Effector memory CD8-positive, alpha-beta T cell (primary cell): ENCODE measurements at regions not wholly inside any gene's neighbourhood (a gene's known extent, or its start where the extent isn't known, plus 50 kb on each side); places are given as distances from the start of the nearest gene placed in this dataset.
"Not testable (repeated sequence)": the region's sequence is repeated elsewhere in the genome, so short reads cannot be mapped to it uniquely, and the experiment has no call there.

Experiments used
- ATAC-seq: fragments of 150-1000 bp; cut with Tn5 transposase; replicated peaks from 2 replicates; pipeline ENCODE4 v1.10.0; 2021; ENCODE audit warnings: mild to moderate bottlenecking, moderate library complexity
- DNase-seq, 3 experiments: peaks; one replicate each; pipeline ENCODE4 v3.0.0; 2021
- H3K27ac Mint-ChIP-seq, 2 donors: one replicate each; pipeline ENCODE4 v1.8.0; 2022; ENCODE audit warnings: mild to moderate bottlenecking in 2 of 2, mixed read lengths in 2 of 2, moderate library complexity in 2 of 2
- H3K27me3 Mint-ChIP-seq, 2 donors: one replicate each; pipeline ENCODE4 v1.8.0; 2022; ENCODE audit warnings: mixed read lengths in 2 of 2
- H3K36me3 Mint-ChIP-seq: one replicate; pipeline ENCODE4 v1.8.0; 2022; ENCODE audit warnings: mild to moderate bottlenecking, moderate library complexity, mixed read lengths; ENCODE audit not compliant: insufficient read depth
- H3K4me1 Mint-ChIP-seq, 2 donors: one replicate each; pipeline ENCODE4 v1.8.0; 2022; ENCODE audit warnings: low read depth in 2 of 2, mixed read lengths in 2 of 2
- H3K4me3 Mint-ChIP-seq, 2 donors: one replicate each; pipeline ENCODE4 v1.8.0; 2022; ENCODE audit warnings: mild to moderate bottlenecking in 2 of 2, mixed read lengths in 2 of 2, moderate library complexity in 2 of 2
- H3K9me3 Mint-ChIP-seq, 2 donors: one replicate each; pipeline ENCODE4 v1.8.0; 2022; ENCODE audit warnings: mixed read lengths in 2 of 2

GRCh38 chr22:23435186-23435585 lies 144.9 kb downstream of the IGLL1 start:
- H3K27ac Mint-ChIP-seq, H3K9me3 Mint-ChIP-seq, ATAC-seq, H3K36me3 Mint-ChIP-seq, H3K4me1 Mint-ChIP-seq, DNase-seq, H3K4me3 Mint-ChIP-seq: not testable (repeated sequence)
- H3K27me3 Mint-ChIP-seq, result peaks cover 17 to 66% of the 10 kb centered on the region in 2 donors

- H3K4me3 Mint-ChIP-seq, H3K9me3 Mint-ChIP-seq, ATAC-seq, H3K36me3 Mint-ChIP-seq, DNase-seq, H3K27ac Mint-ChIP-seq, H3K4me1 Mint-ChIP-seq: not testable (repeated sequence)
- peaks cover 19 to 66% of the 10 kb centered on the region in 2 donors for H3K27me3 Mint-ChIP-seq
Measured at GRCh38 chr22:23434198-23434830, 145.8 kb downstream of the IGLL1 start.

- H3K27ac Mint-ChIP-seq, H3K4me1 Mint-ChIP-seq, H3K36me3 Mint-ChIP-seq, H3K9me3 Mint-ChIP-seq: not testable (repeated sequence)
- peak; percentile 83 for ATAC-seq
- Mint-ChIP-seq H3K27me3 (peaks cover 16 to 61% of the 10 kb centered on the region in 2 donors), H3K4me3 (peak overlapping the region; percentile 46 to 65)
- DNase-seq, result peak in 1 of 3 experiments; percentile 13
Measured at GRCh38 chr22:23433127-23434005, 146.7 kb downstream of the IGLL1 start.

GRCh38 chr22:23432719-23433118 lies 147.4 kb downstream of the IGLL1 start:
- H3K27me3 Mint-ChIP-seq, result peaks cover 14 to 54% of the 10 kb centered on the region in 2 donors

GRCh38 chr22:23431337-23432072 lies 148.6 kb downstream of the IGLL1 start:
- peaks cover 0 to 9% of the 10 kb centered on the region in 2 donors for H3K4me1 Mint-ChIP-seq
- H3K36me3 Mint-ChIP-seq, result peaks cover 4% of the 10 kb centered on the region
- H3K27me3 Mint-ChIP-seq, result peaks cover 14 to 42% of the 10 kb centered on the region in 2 donors
- DNase-seq, result no peak
- no peak for ATAC-seq
- H3K27ac Mint-ChIP-seq, result no peak overlapping the region
- H3K9me3 Mint-ChIP-seq, result no peaks in the 10 kb centered on the region
- H3K4me3 Mint-ChIP-seq, result peak overlapping the region; percentile 38 to 56

More at GRCh38 chr22:23432719-23433118, 147.4 kb downstream of the IGLL1 start:
- ATAC-seq, H3K27ac Mint-ChIP-seq, H3K9me3 Mint-ChIP-seq, DNase-seq, H3K4me1 Mint-ChIP-seq, H3K36me3 Mint-ChIP-seq: not testable (repeated sequence)
- H3K4me3 Mint-ChIP-seq, result peak overlapping the region; percentile 46 to 65

- not testable (repeated sequence) for H3K9me3 Mint-ChIP-seq, H3K4me3 Mint-ChIP-seq, H3K4me1 Mint-ChIP-seq, H3K36me3 Mint-ChIP-seq, DNase-seq, ATAC-seq, H3K27me3 Mint-ChIP-seq
- peak overlapping the region in 1 of 2 donors; percentile 18 for H3K27ac Mint-ChIP-seq
Measured at GRCh38 chr22:23424551-23425068, 155.5 kb downstream of the IGLL1 start.

GRCh38 chr22:23424031-23424430 lies 156.1 kb downstream of the IGLL1 start:
- no peaks in the 10 kb centered on the region for H3K36me3 Mint-ChIP-seq
- DNase-seq (no peak), ATAC-seq (no peak)
- peak overlapping the region in 1 of 2 donors; percentile 18 for H3K27ac Mint-ChIP-seq
- no peaks in the 10 kb centered on the region for H3K4me1 Mint-ChIP-seq
- H3K27me3 Mint-ChIP-seq, result peaks cover 1 to 2% of the 10 kb centered on the region in 2 donors
- H3K9me3 Mint-ChIP-seq, result no peaks in the 10 kb centered on the region
- no peak overlapping the region for H3K4me3 Mint-ChIP-seq

- H3K4me1 Mint-ChIP-seq, H3K27ac Mint-ChIP-seq, H3K36me3 Mint-ChIP-seq, H3K4me3 Mint-ChIP-seq, ATAC-seq, H3K9me3 Mint-ChIP-seq, DNase-seq: not testable (repeated sequence)
- peaks cover 16 to 19% of the 10 kb centered on the region in 2 donors for H3K27me3 Mint-ChIP-seq
Measured at GRCh38 chr22:23422281-23422680, 157.8 kb downstream of the IGLL1 start.

GRCh38 chr22:23421300-23421699 lies 158.8 kb downstream of the IGLL1 start:
- H3K27ac Mint-ChIP-seq, H3K36me3 Mint-ChIP-seq, ATAC-seq: not testable (repeated sequence)

GRCh38 chr22:23419931-23420330 lies 160.2 kb downstream of the IGLL1 start:
- Mint-ChIP-seq H3K27ac (no peak overlapping the region), H3K9me3 (no peaks in the 10 kb centered on the region), H3K4me3 (no peak overlapping the region), H3K27me3 (peaks cover 16 to 40% of the 10 kb centered on the region in 2 donors), H3K36me3 (no peaks in the 10 kb centered on the region), H3K4me1 (no peaks in the 10 kb centered on the region)
- ATAC-seq, result no peak
- no peak for DNase-seq

More at GRCh38 chr22:23421300-23421699, 158.8 kb downstream of the IGLL1 start:
- not testable (repeated sequence) for DNase-seq, H3K9me3 Mint-ChIP-seq, H3K4me1 Mint-ChIP-seq, H3K4me3 Mint-ChIP-seq
- peaks cover 16 to 29% of the 10 kb centered on the region in 2 donors for H3K27me3 Mint-ChIP-seq

GRCh38 chr22:23419171-23419570 lies 160.9 kb downstream of the IGLL1 start:
- no peaks in the 10 kb centered on the region for H3K36me3 Mint-ChIP-seq
- no peaks in the 10 kb centered on the region for H3K4me1 Mint-ChIP-seq
- no peaks in the 10 kb centered on the region for H3K9me3 Mint-ChIP-seq
- H3K27me3 Mint-ChIP-seq, result peaks cover 16 to 40% of the 10 kb centered on the region in 2 donors
- DNase-seq, result no peak
- H3K4me3 Mint-ChIP-seq, result no peak overlapping the region
- H3K27ac Mint-ChIP-seq, result no peak overlapping the region
- ATAC-seq, result no peak

- Mint-ChIP-seq H3K4me1 (no peaks in the 10 kb centered on the region), H3K36me3 (no peaks in the 10 kb centered on the region), H3K9me3 (no peaks in the 10 kb centered on the region), H3K27ac (no peak overlapping the region), H3K4me3 (no peak overlapping the region), H3K27me3 (peaks cover 16 to 40% of the 10 kb centered on the region in 2 donors)
- ATAC-seq (no peak), DNase-seq (no peak)
Measured at GRCh38 chr22:23418159-23418788, 161.8 kb downstream of the IGLL1 start.

- DNase-seq, H3K9me3 Mint-ChIP-seq, H3K4me1 Mint-ChIP-seq, ATAC-seq, H3K27ac Mint-ChIP-seq, H3K36me3 Mint-ChIP-seq, H3K4me3 Mint-ChIP-seq: not testable (repeated sequence)
- peaks cover 16 to 40% of the 10 kb centered on the region in 2 donors for H3K27me3 Mint-ChIP-seq
Measured at GRCh38 chr22:23417327-23417726, 162.8 kb downstream of the IGLL1 start.
